SU-DHL-6 (cell line): ENCODE measurements at regions not wholly inside any gene's neighbourhood (a gene's known extent, or its start where the extent isn't known, plus 50 kb on each side); places are given as distances from the start of the nearest gene placed in this dataset.

Experiments
- EZH2phosphoT487 ChIP-seq: fragments of 200-600 bp; sonication (generic), shearing (Covaris generic); conservative IDR thresholded peaks from 2 replicates; pipeline ENCODE4 v1.6.1; 2018; ENCODE audit warnings: mild to moderate bottlenecking, antibody characterized with exemption, low read length, moderate library complexity, mixed read lengths
- TF ChIP-seq, protein P1 (sequence below): fragments of 200-600 bp; sonication (generic); IDR thresholded peaks from one replicate; pipeline ENCODE4 v1.5.1; 2017; ENCODE audit warnings: antibody characterized with exemption, mild to moderate bottlenecking, low read length, moderate library complexity; ENCODE audit not compliant: insufficient read depth, poor library complexity, severe bottlenecking

GRCh38 chr14:59096303-59096702 is 92.2 kb upstream of the DAAM1 start:
- TF ChIP-seq EZH2phosphoT487 = no peak
- TF ChIP-seq, protein P1, sequence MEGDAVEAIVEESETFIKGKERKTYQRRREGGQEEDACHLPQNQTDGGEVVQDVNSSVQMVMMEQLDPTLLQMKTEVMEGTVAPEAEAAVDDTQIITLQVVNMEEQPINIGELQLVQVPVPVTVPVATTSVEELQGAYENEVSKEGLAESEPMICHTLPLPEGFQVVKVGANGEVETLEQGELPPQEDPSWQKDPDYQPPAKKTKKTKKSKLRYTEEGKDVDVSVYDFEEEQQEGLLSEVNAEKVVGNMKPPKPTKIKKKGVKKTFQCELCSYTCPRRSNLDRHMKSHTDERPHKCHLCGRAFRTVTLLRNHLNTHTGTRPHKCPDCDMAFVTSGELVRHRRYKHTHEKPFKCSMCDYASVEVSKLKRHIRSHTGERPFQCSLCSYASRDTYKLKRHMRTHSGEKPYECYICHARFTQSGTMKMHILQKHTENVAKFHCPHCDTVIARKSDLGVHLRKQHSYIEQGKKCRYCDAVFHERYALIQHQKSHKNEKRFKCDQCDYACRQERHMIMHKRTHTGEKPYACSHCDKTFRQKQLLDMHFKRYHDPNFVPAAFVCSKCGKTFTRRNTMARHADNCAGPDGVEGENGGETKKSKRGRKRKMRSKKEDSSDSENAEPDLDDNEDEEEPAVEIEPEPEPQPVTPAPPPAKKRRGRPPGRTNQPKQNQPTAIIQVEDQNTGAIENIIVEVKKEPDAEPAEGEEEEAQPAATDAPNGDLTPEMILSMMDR = no peak
